AG09319 (cell line): ENCODE measurements at regions not wholly inside any gene's neighbourhood (a gene's known extent, or its start where the extent isn't known, plus 50 kb on each side); places are given as distances from the start of the nearest gene placed in this dataset.

Source experiments
- DNase-seq: peaks from one replicate; pipeline ENCODE4 v3.0.0-alpha.2; 2010; ENCODE audit warnings: low read depth; ENCODE audit errors: extremely low read depth
- TF ChIP-seq, protein P1 (sequence below): IDR thresholded peaks from 2 replicates; pipeline ENCODE4 v1.5.1; 2011; ENCODE audit warnings: low read depth, mild to moderate bottlenecking, inconsistent platforms, low read length, moderate library complexity

DNA sequence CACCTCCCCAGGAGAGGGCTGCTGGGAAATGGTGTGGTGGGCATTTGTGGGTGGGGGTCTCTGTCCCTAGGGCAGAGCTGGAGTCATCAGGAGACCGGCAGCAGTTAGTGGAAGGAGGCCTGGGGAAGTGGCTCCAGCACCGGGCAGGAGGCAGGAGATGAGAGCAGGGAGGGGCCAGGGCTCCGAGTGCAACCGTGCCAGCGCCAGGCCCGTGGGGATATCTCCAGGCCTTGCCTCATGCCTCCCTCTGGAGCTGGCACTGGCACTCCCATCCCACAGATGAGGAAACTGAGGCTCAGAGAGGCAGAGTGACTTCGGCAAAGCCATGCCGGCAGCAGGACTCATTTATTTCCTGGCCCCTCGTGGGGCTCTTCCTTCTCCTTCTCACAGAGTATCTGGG, 83.5 kb downstream of the HMX1 start:
- no peak for DNase-seq
- TF ChIP-seq, protein P1, sequence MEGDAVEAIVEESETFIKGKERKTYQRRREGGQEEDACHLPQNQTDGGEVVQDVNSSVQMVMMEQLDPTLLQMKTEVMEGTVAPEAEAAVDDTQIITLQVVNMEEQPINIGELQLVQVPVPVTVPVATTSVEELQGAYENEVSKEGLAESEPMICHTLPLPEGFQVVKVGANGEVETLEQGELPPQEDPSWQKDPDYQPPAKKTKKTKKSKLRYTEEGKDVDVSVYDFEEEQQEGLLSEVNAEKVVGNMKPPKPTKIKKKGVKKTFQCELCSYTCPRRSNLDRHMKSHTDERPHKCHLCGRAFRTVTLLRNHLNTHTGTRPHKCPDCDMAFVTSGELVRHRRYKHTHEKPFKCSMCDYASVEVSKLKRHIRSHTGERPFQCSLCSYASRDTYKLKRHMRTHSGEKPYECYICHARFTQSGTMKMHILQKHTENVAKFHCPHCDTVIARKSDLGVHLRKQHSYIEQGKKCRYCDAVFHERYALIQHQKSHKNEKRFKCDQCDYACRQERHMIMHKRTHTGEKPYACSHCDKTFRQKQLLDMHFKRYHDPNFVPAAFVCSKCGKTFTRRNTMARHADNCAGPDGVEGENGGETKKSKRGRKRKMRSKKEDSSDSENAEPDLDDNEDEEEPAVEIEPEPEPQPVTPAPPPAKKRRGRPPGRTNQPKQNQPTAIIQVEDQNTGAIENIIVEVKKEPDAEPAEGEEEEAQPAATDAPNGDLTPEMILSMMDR, result no peak

DNA sequence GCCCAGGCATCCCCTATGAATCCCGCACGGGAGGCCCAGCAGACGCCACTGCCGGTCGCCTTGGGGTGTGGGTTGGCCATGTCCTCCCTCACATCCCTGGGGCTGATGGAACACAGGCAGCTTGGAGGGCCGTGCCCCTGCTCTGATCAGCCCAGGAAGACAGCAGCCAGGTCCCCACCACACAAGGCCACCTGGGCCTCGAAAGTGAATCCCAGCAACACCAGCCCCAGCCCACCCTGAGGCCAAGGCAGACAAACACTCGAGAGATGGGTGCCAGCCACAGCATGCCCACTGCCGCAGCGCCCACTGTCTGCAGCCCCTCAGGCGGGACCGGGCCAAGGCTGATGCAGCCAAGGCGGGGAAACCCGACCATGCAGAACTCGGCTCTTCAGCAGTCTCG, 85.5 kb downstream of the HMX1 start:
- DNase-seq, result no peak
- TF ChIP-seq, protein P1, result no peak

DNA sequence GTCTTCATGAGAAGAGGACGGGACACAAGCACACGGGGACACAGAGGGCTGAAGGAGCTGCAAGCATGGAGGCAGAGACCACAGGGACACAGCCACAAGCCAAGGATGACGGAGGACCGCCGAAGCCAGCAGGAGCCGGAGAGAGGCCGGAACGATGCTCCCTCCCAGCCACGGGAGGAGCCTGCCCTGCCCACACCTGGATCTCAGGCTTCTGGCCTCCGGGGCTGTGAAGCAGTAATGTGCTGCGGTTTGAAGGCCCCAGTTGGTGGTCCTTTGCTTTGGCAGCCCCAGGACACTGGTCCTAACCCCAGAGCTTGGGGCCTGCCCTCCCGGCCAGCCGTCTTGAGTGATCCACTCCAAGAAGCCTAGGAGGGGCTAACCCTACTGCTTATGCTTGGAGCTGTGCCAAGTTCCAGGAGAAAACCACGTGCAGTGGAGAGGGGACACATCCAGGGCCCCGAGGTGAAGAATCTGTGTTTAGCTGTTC, 85.9 kb downstream of the HMX1 start:
- no peak for DNase-seq
- TF ChIP-seq, protein P1, result no peak

DNA sequence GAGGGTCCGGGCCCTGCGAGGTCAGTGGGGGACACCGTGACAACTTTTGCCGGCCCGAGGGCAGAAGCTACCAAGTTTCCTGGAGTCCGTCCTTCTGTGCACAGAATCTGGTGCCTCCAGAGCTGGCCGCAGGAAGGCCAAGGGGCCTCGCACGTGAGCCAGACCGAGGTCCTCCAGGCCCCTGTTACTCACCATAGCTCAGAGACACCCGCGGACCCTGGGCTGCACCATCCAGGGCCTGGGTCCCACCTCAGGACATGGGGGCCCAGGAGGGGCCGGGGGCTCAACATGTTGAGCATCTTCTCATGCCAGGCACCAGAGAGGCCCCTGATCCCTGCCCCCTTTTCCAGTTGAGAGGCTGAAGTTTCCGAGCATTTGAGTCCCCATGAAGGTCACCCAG, 87.9 kb downstream of the HMX1 start:
- TF ChIP-seq, protein P1, result no peak
- DNase-seq, result no peak

DNA sequence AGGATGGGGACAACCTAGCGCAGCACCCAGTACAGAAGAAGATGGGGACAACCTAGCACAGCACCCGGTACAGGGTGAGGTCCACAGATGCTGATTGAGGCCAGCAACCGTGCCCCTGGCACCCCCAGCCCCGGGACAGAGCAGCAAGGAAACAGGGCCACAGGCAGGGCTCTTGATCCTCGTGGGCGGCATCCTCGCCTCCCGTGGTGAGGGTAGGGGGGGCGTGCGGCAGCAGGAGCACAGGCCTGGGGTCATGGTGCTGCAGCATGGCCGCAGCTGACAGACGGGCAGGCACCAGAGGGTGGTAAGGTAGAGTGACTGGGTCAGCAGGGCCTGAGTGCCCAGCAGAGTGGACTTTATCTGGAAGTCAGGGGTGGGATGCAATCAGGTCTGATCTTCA, 89.5 kb downstream of the HMX1 start:
- DNase-seq, result no peak
- TF ChIP-seq, protein P1, result no peak

DNA sequence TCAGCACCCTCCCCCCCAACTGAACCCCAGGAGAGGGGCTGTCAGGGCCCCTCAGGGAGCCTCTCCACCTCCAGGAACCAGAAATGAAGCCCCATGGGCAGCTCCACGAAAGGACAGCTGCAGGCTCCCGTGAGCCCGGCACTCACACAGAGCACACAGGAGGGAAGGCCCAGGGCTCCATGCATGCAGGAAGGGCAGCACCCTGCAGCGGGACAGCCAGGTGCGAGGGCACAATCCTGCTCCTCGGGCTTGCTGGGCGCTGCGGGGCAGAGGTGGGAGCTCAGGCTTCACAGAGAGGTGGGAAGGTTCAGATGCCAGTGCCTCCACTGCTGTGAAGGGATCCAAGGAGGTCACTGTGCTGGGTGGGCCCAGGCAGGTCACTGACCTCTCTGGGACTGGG, 90.0 kb downstream of the HMX1 start:
- no peak for DNase-seq
- TF ChIP-seq, protein P1, result no peak

DNA sequence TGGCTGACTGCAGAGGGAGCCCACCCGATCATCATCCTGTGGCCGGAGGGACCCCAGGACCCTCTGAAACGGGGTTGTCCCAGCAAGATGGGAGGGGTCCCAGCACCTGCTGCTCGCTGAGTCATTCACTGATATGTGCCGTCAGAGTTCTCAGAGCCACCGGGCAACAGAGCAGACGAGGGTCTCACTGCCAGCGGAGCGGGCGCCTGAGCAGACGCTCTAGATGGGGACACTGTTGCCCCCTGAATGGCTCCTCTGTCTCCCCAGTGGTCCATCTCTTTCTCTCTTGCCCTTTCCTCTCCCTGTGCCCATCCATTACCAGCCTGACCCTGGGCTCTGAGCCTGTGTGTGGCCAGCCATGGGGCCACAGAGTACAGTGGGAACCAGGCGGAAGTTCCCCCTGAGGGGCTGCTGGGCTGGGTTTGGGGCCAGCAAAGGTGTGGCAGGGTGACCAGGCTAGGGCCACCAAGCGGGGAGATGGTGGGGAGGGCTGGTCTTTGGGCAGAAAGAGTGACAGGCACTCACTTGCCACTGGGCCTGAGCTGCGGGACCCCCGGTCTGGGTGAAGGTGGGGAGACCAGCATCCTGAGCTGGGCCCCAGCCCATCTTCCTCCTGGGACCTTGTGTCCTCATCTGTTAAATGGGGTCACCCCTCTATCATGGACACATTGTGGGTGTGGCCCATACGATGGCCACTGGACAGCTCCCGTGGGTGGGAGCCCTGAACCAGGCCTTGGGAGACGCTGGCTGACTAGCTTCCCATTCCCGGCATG, 90.9 kb downstream of the HMX1 start:
- TF ChIP-seq, protein P1, result no peak

More for the DNA sequence above, 90.9 kb downstream of the HMX1 start:
- no peak for DNase-seq
